H1 (cell line): ENCODE measurements at regions not wholly inside any gene's neighbourhood (a gene's known extent, or its start where the extent isn't known, plus 50 kb on each side); places are given as distances from the start of the nearest gene placed in this dataset.

Source experiments
- CTCF ChIA-PET: fragments of 300-600 bp; sonication (Branson Sonifier 250); formaldehyde crosslinking; loops from one replicate; lab custom pipeline; 2021; ENCODE audit not compliant: partially characterized antibody; lab: Charles Lee
- POLR2A ChIA-PET: fragments of 300-600 bp; sonication (Branson Sonifier 250); formaldehyde crosslinking; loops from one replicate; lab custom pipeline; 2021; ENCODE audit warnings: inconsistent platforms; ENCODE audit not compliant: partially characterized antibody; lab: Charles Lee
- DNase-seq, 2 experiments: peaks; one replicate each; pipeline versions ENCODE4 v3.0.0 to v3.0.0-alpha.2; 2010 to 2022; ENCODE audit warnings: low spot score in 2 of 2, low read depth in 1 of 2, mixed read lengths in 1 of 2
- FAIRE-seq: peaks from 2 replicates; lab custom pipeline; 2011; peaks lifted over from hg19 to GRCh38; lab: Jason Lieb, UNC
- H2AFZ ChIP-seq: 2 replicates; pipeline ENCODE4 v1.8.1; 2012; ENCODE audit warnings: low read length, inconsistent platforms
- H2AK5ac ChIP-seq: 2 replicates; pipeline ENCODE4 v1.6.1; 2013; ENCODE audit warnings: low read depth, low read length
- H2BK120ac ChIP-seq: replicated peaks from 2 replicates; pipeline ENCODE3; 2013; ENCODE audit warnings: low read depth, low read length, inconsistent platforms
- H2BK12ac ChIP-seq: 2 replicates; pipeline ENCODE4 v1.6.1; 2013; ENCODE audit warnings: low read depth, low read length
- H2BK15ac ChIP-seq: 2 replicates; pipeline ENCODE4 v1.6.1; 2013; ENCODE audit warnings: low read length
- H2BK20ac ChIP-seq: 2 replicates; pipeline ENCODE4 v1.6.1; 2013; ENCODE audit warnings: low read length
- H2BK5ac ChIP-seq: 2 replicates; pipeline ENCODE4 v1.6.1; 2013; ENCODE audit warnings: low read depth, low read length
- H3K14ac ChIP-seq: 2 replicates; pipeline ENCODE4 v1.6.1; 2013; ENCODE audit warnings: inconsistent platforms; ENCODE audit not compliant: insufficient read length
- H3K18ac ChIP-seq: 2 replicates; pipeline ENCODE4 v1.6.1; 2013; ENCODE audit warnings: low read length; ENCODE audit errors: extremely low read depth
- H3K23ac ChIP-seq: 2 replicates; pipeline ENCODE4 v1.6.1; 2013; ENCODE audit warnings: inconsistent platforms; ENCODE audit not compliant: insufficient read length
- H3K23me2 ChIP-seq: 2 replicates; pipeline ENCODE4 v1.6.1; 2013; ENCODE audit warnings: low read depth, low read length
- H3K27ac ChIP-seq: 2 replicates; pipeline ENCODE4 v1.6.1; 2011; ENCODE audit warnings: low read depth, low read length, inconsistent platforms
- H3K27me3 ChIP-seq, 4 experiments: replicated peaks in 1 of 4; 1 replicate in 1 of 4; 2 replicates in 3 of 4; pipeline versions ENCODE4 v1.6.1 to v1.8.1; 2011 to 2013; ENCODE audit warnings: low read length in 3 of 4, mild to moderate bottlenecking in 3 of 4, inconsistent platforms in 2 of 4, mixed read lengths in 2 of 4, moderate library complexity in 1 of 4; ENCODE audit not compliant: control insufficient read depth in 3 of 4, insufficient read depth in 3 of 4; ENCODE audit errors: extremely low read depth in 1 of 4
- H3K36me3 ChIP-seq, 4 experiments: 2 replicates each; pipeline versions ENCODE4 v1.6.1 to v1.8.1; 2011 to 2013; ENCODE audit warnings: mild to moderate bottlenecking in 4 of 4, low read length in 3 of 4, moderate library complexity in 2 of 4, control low read depth in 1 of 4, inconsistent platforms in 1 of 4; ENCODE audit not compliant: insufficient read depth in 4 of 4, control insufficient read depth in 2 of 4
- H3K4ac ChIP-seq: replicated peaks from 2 replicates; pipeline ENCODE3; 2013; ENCODE audit warnings: low read length, low read depth, mixed read lengths, inconsistent platforms; ENCODE audit not compliant: insufficient read length
- H3K4me1 ChIP-seq, 4 experiments: replicated peaks in 1 of 4; 1 replicate in 1 of 4; 2 replicates in 3 of 4; pipeline versions ENCODE4 v1.6.1 to v1.8.1; 2011 to 2013; ENCODE audit warnings: low read length in 3 of 4, inconsistent platforms in 2 of 4, mixed read lengths in 1 of 4; ENCODE audit not compliant: insufficient read depth in 4 of 4, control insufficient read depth in 3 of 4
- H3K4me2 ChIP-seq, 2 experiments: 2 replicates each; pipeline versions ENCODE4 v1.6.1 to v1.8.1; 2011 to 2013; ENCODE audit warnings: low read depth in 2 of 2, low read length in 2 of 2, control low read depth in 1 of 2, inconsistent platforms in 1 of 2, mild to moderate bottlenecking in 1 of 2; ENCODE audit not compliant: insufficient read depth in 1 of 2
- H3K4me3 ChIP-seq, 4 experiments: fragments of 200-600, 300-600 bp in 1 of 4; sonication (generic), shearing (Covaris generic), sonication (Bioruptor Twin) in 1 of 4; 2 replicates each; pipeline versions ENCODE4 v1.5.1 to v1.8.1; 2011 to 2016; ENCODE audit warnings: low read length in 4 of 4, low read depth in 3 of 4, control low read depth in 2 of 4, inconsistent platforms in 2 of 4, mild to moderate bottlenecking in 2 of 4, mixed read lengths in 1 of 4, moderate library complexity in 1 of 4; ENCODE audit not compliant: insufficient read depth in 2 of 4; ENCODE audit errors: extremely low read depth in 1 of 4
- H3K56ac ChIP-seq: replicated peaks from 2 replicates; pipeline ENCODE3; 2013; ENCODE audit warnings: low read depth, mild to moderate bottlenecking, mixed read lengths, low read length, inconsistent platforms; ENCODE audit not compliant: insufficient read length
- H3K79me1 ChIP-seq: 2 replicates; pipeline ENCODE4 v1.6.1; 2013; ENCODE audit warnings: low read depth, low read length, control low read depth
- H3K79me2 ChIP-seq, 2 experiments: 2 replicates each; pipeline versions ENCODE4 v1.6.1 to v1.8.1; 2012 to 2013; ENCODE audit warnings: low read length in 2 of 2, mild to moderate bottlenecking in 2 of 2, inconsistent platforms in 1 of 2; ENCODE audit not compliant: insufficient read depth in 2 of 2, control insufficient read depth in 1 of 2
- H3K9ac ChIP-seq, 4 experiments: replicated peaks in 1 of 4; 1 replicate in 1 of 4; 2 replicates in 3 of 4; pipeline versions ENCODE4 v1.6.1 to v1.8.1; 2011 to 2013; ENCODE audit warnings: low read depth in 3 of 4, low read length in 3 of 4, control low read depth in 2 of 4, mild to moderate bottlenecking in 2 of 4, moderate library complexity in 2 of 4, inconsistent platforms in 1 of 4; ENCODE audit errors: extremely low read depth in 1 of 4
- H3K9me3 ChIP-seq, 2 experiments: 2 replicates each; pipeline versions ENCODE4 v1.6.1 to v1.8.1; 2012 to 2013; ENCODE audit warnings: mild to moderate bottlenecking in 2 of 2, moderate library complexity in 2 of 2, control low read depth in 1 of 2, inconsistent platforms in 1 of 2, low read depth in 1 of 2, low read length in 1 of 2, mixed read lengths in 1 of 2; ENCODE audit not compliant: insufficient read depth in 2 of 2
- H4K20me1 ChIP-seq, 2 experiments: replicated peaks in 1 of 2; 2 replicates each; pipeline versions ENCODE3 to v1.8.1; 2011 to 2013; ENCODE audit warnings: inconsistent platforms in 2 of 2, low read length in 2 of 2, mild to moderate bottlenecking in 1 of 2; ENCODE audit not compliant: insufficient read depth in 2 of 2, control insufficient read depth in 1 of 2
- H4K5ac ChIP-seq: 2 replicates; pipeline ENCODE4 v1.6.1; 2013; ENCODE audit warnings: low read length, low read depth, mixed read lengths, inconsistent platforms; ENCODE audit not compliant: insufficient read length
- H4K8ac ChIP-seq: 2 replicates; pipeline ENCODE4 v1.8.0; 2013; ENCODE audit warnings: mild to moderate bottlenecking, moderate library complexity, low read length, inconsistent platforms; ENCODE audit not compliant: insufficient read depth; ENCODE audit errors: extremely low read depth
- H4K91ac ChIP-seq: replicated peaks from 2 replicates; pipeline ENCODE3; 2013; ENCODE audit warnings: low read length, mixed read lengths, inconsistent platforms; ENCODE audit not compliant: insufficient read length
- EZH2 ChIP-seq: fragments of 200-600 bp; sonication (generic); IDR thresholded peaks from 2 replicates; pipeline ENCODE4 v1.7.1; 2012; ENCODE audit warnings: low read depth, mild to moderate bottlenecking, moderate library complexity, low read length, inconsistent platforms; ENCODE audit not compliant: severe bottlenecking
- GTF2F1 ChIP-seq: IDR thresholded peaks from 2 replicates; pipeline ENCODE4 v1.6.1; 2012; ENCODE audit warnings: low read depth, low read length, improper control_type of control experiment, borderline replicate concordance
- HDAC6 ChIP-seq: IDR thresholded peaks from one replicate; pipeline ENCODE4 v1.7.1; 2012; ENCODE audit warnings: low read depth, mild to moderate bottlenecking, inconsistent platforms, low read length, moderate library complexity
- POU5F1 ChIP-seq: IDR thresholded peaks from 2 replicates; pipeline ENCODE4 v1.6.1; 2011; ENCODE audit warnings: low read depth, mild to moderate bottlenecking, low read length, moderate library complexity
- RNF2 ChIP-seq: fragments of 200-900, 300-1000 bp; sonication (generic); IDR thresholded peaks from 2 replicates; pipeline ENCODE4 v1.7.1; 2016; ENCODE audit warnings: borderline replicate concordance, low read depth, mild to moderate bottlenecking, antibody characterized with exemption, low read length; ENCODE audit not compliant: poor library complexity, severe bottlenecking; ENCODE audit errors: missing control alignments
- SRF ChIP-seq: IDR thresholded peaks from 2 replicates; pipeline ENCODE4 v1.6.1; 2011; ENCODE audit warnings: mild to moderate bottlenecking, low read depth, low read length, moderate library complexity
- YY1 ChIP-seq: IDR thresholded peaks from 2 replicates; pipeline ENCODE4 v1.6.1; 2011; ENCODE audit warnings: low read depth, mild to moderate bottlenecking, low read length
- WGBS, 2 experiments: shearing (Covaris generic) in 1 of 2; methylation state at CpG; one replicate each; pipeline versions ENCODE4 v1.1.6 to v1.1.7; 2013 to 2015; ENCODE audit warnings: low lambda C conversion rate in 2 of 2, mixed read lengths in 2 of 2, inconsistent platforms in 1 of 2, low coverage in 1 of 2, missing lambda C conversion rate in 1 of 2; ENCODE audit not compliant: insufficient replicate concordance in 2 of 2, insufficient coverage in 1 of 2, insufficient read length in 1 of 2; ENCODE audit errors: extremely low coverage in 1 of 2, missing lambda C conversion rate in 1 of 2; 5-methylcytosine and 5-hydroxymethylcytosine counted together

DNA sequence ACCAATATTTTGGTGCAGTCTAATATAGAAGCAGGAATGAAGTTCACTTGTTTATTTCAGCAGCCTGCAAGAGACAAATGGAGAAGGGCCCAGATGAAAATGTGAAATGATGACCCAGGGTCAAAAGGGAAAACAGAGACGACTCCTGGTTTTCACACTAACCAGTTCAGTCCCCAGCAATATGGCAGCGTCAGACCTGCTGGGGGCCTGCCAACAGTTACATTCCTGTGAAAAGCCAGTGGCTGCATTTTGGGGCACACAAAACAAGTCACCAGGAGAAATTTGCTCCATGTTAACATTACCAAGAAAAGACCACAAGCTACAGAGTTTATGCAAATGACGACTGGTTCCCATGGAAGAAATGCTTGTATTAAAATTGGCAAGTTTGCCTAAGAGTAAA is 80.2 kb downstream of the CCDC34 start:
- 59% methylated on average over 3 of the region's 3 CpGs; no CpG with 5 or more reads in 1 of the 2 experiments for WGBS, 2 experiments
- H2BK5ac ChIP-seq = no peak overlapping the region
- H3K23me2 ChIP-seq = no peaks in the 10 kb centered on the region
- no peak overlapping the region for H2AFZ ChIP-seq
- no peaks in the 10 kb centered on the region for H3K79me1 ChIP-seq
- H2AK5ac ChIP-seq = no peak overlapping the region
- H3K79me2 ChIP-seq = no peaks in the 10 kb centered on the region
- H3K14ac ChIP-seq = no peak overlapping the region
- CTCF ChIA-PET = interaction anchor here (0.6 to 3.8 kb wide), 8 partner anchors 12 to 203 kb away, joined by 3 to 21 read pairs (median 4); no protein-coding TSS in a partner anchor
- no peak overlapping the region for H3K27ac ChIP-seq
- no peak overlapping the region for H4K91ac ChIP-seq
- no peaks in the 10 kb centered on the region for H3K9me3 ChIP-seq
- H2BK20ac ChIP-seq = no peak overlapping the region
- no peaks in the 10 kb centered on the region for H3K36me3 ChIP-seq
- no peak overlapping the region for H4K5ac ChIP-seq
- no peak overlapping the region for H2BK12ac ChIP-seq
- no peak overlapping the region for H3K9ac ChIP-seq
- H3K4me3 ChIP-seq = no peak overlapping the region
- POLR2A ChIA-PET = no interaction called here
- H2BK15ac ChIP-seq = no peak overlapping the region
- no peak for FAIRE-seq
- H4K8ac ChIP-seq = no peak overlapping the region
- H3K23ac ChIP-seq = no peak overlapping the region
- H3K56ac ChIP-seq = no peak overlapping the region
- no peaks in the 10 kb centered on the region; a peak in 1 of 7 replicates for H3K4me1 ChIP-seq
- no peaks in the 10 kb centered on the region for H3K27me3 ChIP-seq
- no peak for DNase-seq
- TF ChIP-seq GTF2F1 = no peak
- TF ChIP-seq EZH2 = no peak
- no peak for TF ChIP-seq POU5F1
- no peak for TF ChIP-seq RNF2
- TF ChIP-seq HDAC6 = no peak
- no peak for TF ChIP-seq SRF
- TF ChIP-seq YY1 = 0 out of 2 replicates have a peak, but pooled peaks have one; percentile 50
- H3K4me2 ChIP-seq = no peak overlapping the region
- H4K20me1 ChIP-seq = no peaks in the 10 kb centered on the region
- no peak overlapping the region for H2BK120ac ChIP-seq
- no peak overlapping the region for H3K18ac ChIP-seq
- H3K4ac ChIP-seq = no peak overlapping the region
